DND-41 (cell line): ENCODE measurements at regions not wholly inside any gene's neighbourhood (a gene's known extent, or its start where the extent isn't known, plus 50 kb on each side); places are given as distances from the start of the nearest gene placed in this dataset.

Experiments
- CTCF ChIP-seq: IDR thresholded peaks from 2 replicates; pipeline ENCODE4 v1.5.1; 2012; ENCODE audit warnings: borderline replicate concordance, low read length, moderate library complexity, mild to moderate bottlenecking; ENCODE audit not compliant: poor library complexity, severe bottlenecking; ENCODE audit errors: extremely low read depth
- EZH2 ChIP-seq: IDR thresholded peaks from 3 replicates; pipeline ENCODE4 v1.6.1; 2012; ENCODE audit warnings: borderline replicate concordance, low read depth, mild to moderate bottlenecking, moderate library complexity, low read length, inconsistent platforms; ENCODE audit not compliant: severe bottlenecking

GRCh38 chr2:880201-880970 is 70.3 kb upstream of the SNTG2 start:
- TF ChIP-seq EZH2, result no peak
- TF ChIP-seq CTCF, result no peak
